ENCODE measurements at regions not wholly inside any gene's neighbourhood (a gene's known extent, or its start where the extent isn't known, plus 50 kb on each side); places are given as distances from the start of the nearest gene placed in this dataset.

GRCh38 chr14:83253870-83254269, 1720.2 kb upstream of the SEL1L start:
- no peak for DNase-seq (ENCODE audit: extremely low spot score in 2 of 2)
- H3K9me3 ChIP-seq: no peaks in the 10 kb centered on the region
- no peaks in the 10 kb centered on the region for H3K36me3 ChIP-seq
- no peaks in the 10 kb centered on the region for H3K27me3 ChIP-seq
- no peak overlapping the region for H3K4me3 ChIP-seq
- no peak for TF ChIP-seq POLR2AphosphoS5 (IDR thresholded peaks at IDR 0.05; ENCODE audit: insufficient read depth in 1 of 2, low read depth in 1 of 2)
- intact Hi-C loops (cut with DNase I): no loop called here
- no peaks in the 10 kb centered on the region for H3K4me1 ChIP-seq
- H3K27ac ChIP-seq: no peak overlapping the region

GRCh38 chr14:83255015-83255726, 1721.5 kb upstream of the SEL1L start:
- H3K36me3 ChIP-seq: no peaks in the 10 kb centered on the region
- no peak for TF ChIP-seq POLR2A (IDR thresholded peaks at IDR 0.05)
- no peak for TF ChIP-seq POLR2AphosphoS5 (IDR thresholded peaks at IDR 0.05; ENCODE audit: insufficient read depth in 1 of 2, low read depth in 1 of 2)
- TF ChIP-seq CTCF (IDR thresholded peaks at IDR 0.05): no peak
- H3K27ac ChIP-seq: no peak overlapping the region
- no peaks in the 10 kb centered on the region for H3K9me3 ChIP-seq
- H3K4me3 ChIP-seq: no peak overlapping the region
- intact Hi-C loops (cut with DNase I): no loop called here
- no peak for DNase-seq (ENCODE audit: extremely low spot score in 2 of 2)
- H3K27me3 ChIP-seq: no peaks in the 10 kb centered on the region
- no peaks in the 10 kb centered on the region for H3K4me1 ChIP-seq

- no peak for DNase-seq (ENCODE audit: extremely low spot score in 2 of 2)
- intact Hi-C loops (cut with DNase I): no loop called here
- H3K4me3 ChIP-seq: no peak overlapping the region
These were observed 1722.1 kb upstream of the SEL1L start for GRCh38 chr14:83255727-83256090.

DNA sequence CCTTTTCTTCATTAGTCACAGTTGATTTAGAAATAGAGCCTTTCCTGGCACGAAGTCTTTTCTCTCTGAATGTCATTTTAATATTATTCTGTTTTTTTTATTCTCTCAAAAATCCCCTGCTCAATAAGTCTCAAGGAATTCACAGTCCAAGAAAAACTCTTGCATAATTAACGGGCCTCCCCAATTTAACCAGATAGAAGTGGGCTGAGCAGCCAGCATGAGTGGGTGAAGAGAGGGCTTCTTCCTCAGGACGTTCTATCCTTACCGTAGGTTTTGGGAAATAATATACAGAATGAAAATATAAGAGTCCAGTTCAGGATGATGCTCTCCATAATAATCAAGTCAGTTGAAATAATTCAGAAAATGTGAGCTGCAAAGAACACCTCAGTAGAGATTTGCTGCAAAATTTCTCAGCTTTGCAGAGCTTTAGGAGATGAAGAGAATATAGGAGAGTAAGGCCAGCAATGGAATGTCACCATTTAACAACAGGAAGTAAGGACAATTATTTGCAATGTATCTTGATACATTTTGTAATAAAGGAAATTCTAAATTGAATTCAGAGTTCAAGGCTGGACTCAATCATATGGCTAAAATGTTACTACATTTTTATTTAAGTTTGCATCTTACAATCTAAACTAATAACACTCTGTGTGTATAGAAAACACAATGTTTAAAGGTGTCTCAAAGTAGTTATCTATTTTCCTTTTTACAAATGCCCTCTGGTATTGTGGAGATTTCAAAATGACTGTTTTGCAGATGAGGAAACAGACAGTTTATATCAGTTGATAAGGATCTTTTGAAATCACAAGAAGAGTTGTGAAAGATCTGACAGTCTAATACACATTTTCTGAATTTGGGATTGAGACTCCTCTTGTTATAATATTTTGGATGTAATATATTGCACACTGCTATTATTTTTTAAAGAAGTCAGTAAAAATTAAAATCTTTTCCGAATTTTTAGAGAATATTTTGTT, 1724.1 kb upstream of the SEL1L start:
- no peak for TF ChIP-seq POLR2A (IDR thresholded peaks at IDR 0.05)
- no peak for TF ChIP-seq POLR2AphosphoS5 (IDR thresholded peaks at IDR 0.05; ENCODE audit: insufficient read depth in 1 of 2, low read depth in 1 of 2)
- TF ChIP-seq CTCF (IDR thresholded peaks at IDR 0.05): no peak
- intact Hi-C loops (cut with DNase I): no loop called here
- no peaks in the 10 kb centered on the region for H3K9me3 ChIP-seq

More at GRCh38 chr14:83255727-83256090, 1722.1 kb upstream of the SEL1L start:
- Histone ChIP-seq H3K36me3 (no peaks in the 10 kb centered on the region), H3K27ac (no peak overlapping the region), H3K9me3 (no peaks in the 10 kb centered on the region), H3K4me1 (no peaks in the 10 kb centered on the region), H3K27me3 (no peaks in the 10 kb centered on the region)
- TF ChIP-seq POLR2AphosphoS5 (IDR thresholded peaks at IDR 0.05; ENCODE audit: insufficient read depth in 1 of 2, low read depth in 1 of 2) (no peak), CTCF (IDR thresholded peaks at IDR 0.05) (no peak), POLR2A (IDR thresholded peaks at IDR 0.05) (no peak)

GRCh38 chr14:83260751-83261150, 1727.1 kb upstream of the SEL1L start:
- no peak overlapping the region for H3K27ac ChIP-seq
- no peak for DNase-seq (ENCODE audit: extremely low spot score in 2 of 2)
- no peaks in the 10 kb centered on the region for H3K9me3 ChIP-seq
- no peak overlapping the region for H3K4me3 ChIP-seq
- H3K27me3 ChIP-seq: no peaks in the 10 kb centered on the region
- H3K36me3 ChIP-seq: no peaks in the 10 kb centered on the region
- H3K4me1 ChIP-seq: no peaks in the 10 kb centered on the region
- no peak for TF ChIP-seq POLR2AphosphoS5 (IDR thresholded peaks at IDR 0.05; ENCODE audit: insufficient read depth in 1 of 2, low read depth in 1 of 2)
- no peak for TF ChIP-seq CTCF (IDR thresholded peaks at IDR 0.05)
- no peak for TF ChIP-seq POLR2A (IDR thresholded peaks at IDR 0.05)
- intact Hi-C loops (cut with DNase I): no loop called here

More for the DNA sequence above, 1724.1 kb upstream of the SEL1L start:
- no peak overlapping the region for H3K27ac ChIP-seq
- no peaks in the 10 kb centered on the region for H3K4me1 ChIP-seq
- H3K4me3 ChIP-seq: no peak overlapping the region
- no peaks in the 10 kb centered on the region for H3K36me3 ChIP-seq
- no peak for DNase-seq (ENCODE audit: extremely low spot score in 2 of 2)
- no peaks in the 10 kb centered on the region for H3K27me3 ChIP-seq

Measured in vagina (tissue), 2 donors.